GM12891 (cell line): ENCODE measurements at regions not wholly inside any gene's neighbourhood (a gene's known extent, or its start where the extent isn't known, plus 50 kb on each side); places are given as distances from the start of the nearest gene placed in this dataset.

Source experiments
- POLR2A ChIP-seq: IDR thresholded peaks from 2 replicates; pipeline ENCODE4 v1.6.1; 2011; ENCODE audit warnings: low read depth, low read length, control low read depth
- TAF1 ChIP-seq: IDR thresholded peaks from 2 replicates; pipeline ENCODE4 v1.6.1; 2011; ENCODE audit warnings: low read depth, low read length, control low read depth

DNA sequence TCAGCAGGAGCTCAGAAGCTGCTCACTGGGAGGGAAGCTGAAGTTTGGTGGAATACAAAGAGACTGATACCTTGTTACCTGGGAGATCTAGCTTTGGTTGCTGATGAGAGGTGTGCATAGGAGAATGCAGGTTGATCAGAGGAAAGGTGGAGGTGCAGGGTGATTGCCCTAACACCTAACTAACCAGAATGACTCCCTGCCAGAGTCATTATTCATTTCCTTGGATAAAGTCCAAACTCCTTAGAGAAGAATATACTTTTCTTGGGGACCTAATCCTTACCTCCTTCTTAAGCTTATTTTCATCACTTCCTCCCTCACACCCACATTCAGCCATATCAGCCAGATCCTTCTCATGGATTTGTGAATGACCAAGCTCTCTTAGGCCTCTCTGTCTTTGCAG lies 814.2 kb upstream of the TENM4 start:
- TF ChIP-seq POLR2A (no peak), TAF1 (no peak)
